Heart right ventricle (tissue), 16 donors: ENCODE measurements at regions not wholly inside any gene's neighbourhood (a gene's known extent, or its start where the extent isn't known, plus 50 kb on each side); places are given as distances from the start of the nearest gene placed in this dataset.

ENCODE experiments used
- ATAC-seq, 8 donors: fragments of 200-7000 bp; cut with Tn5 transposase; one replicate each; pipeline ENCODE4 v1.9.1; 2020; ENCODE audit warnings: mild to moderate bottlenecking in 8 of 8, moderate library complexity in 8 of 8, moderate number of reproducible peaks in 1 of 8
- DNase-seq, 2 donors: peaks; one replicate each; pipeline ENCODE4 v3.0.0-alpha.2; 2020
- H3K27ac ChIP-seq, 10 donors: fragments of 200-600 bp; sonication (generic) in 2 of 10; one replicate each; pipeline versions ENCODE4 v1.5.0 to v1.8.0; 2020 to 2022; ENCODE audit warnings: mild to moderate bottlenecking in 3 of 10
- H3K27me3 ChIP-seq, 7 donors: fragments of 200-600 bp; one replicate each; pipeline ENCODE4 v1.8.0; 2021 to 2022; ENCODE audit warnings: mild to moderate bottlenecking in 2 of 7
- H3K36me3 ChIP-seq, 9 donors: fragments of 200-600 bp; sonication (generic) in 1 of 9; one replicate each; pipeline versions ENCODE4 v1.5.0 to v1.8.0; 2020 to 2022; ENCODE audit warnings: mild to moderate bottlenecking in 2 of 9
- H3K4me1 ChIP-seq, 9 donors: fragments of 200-600 bp; sonication (generic) in 1 of 9; one replicate each; pipeline versions ENCODE4 v1.5.0 to v1.8.0; 2020 to 2022; ENCODE audit warnings: mild to moderate bottlenecking in 4 of 9
- H3K4me3 ChIP-seq, 10 donors: fragments of 200-600 bp; sonication (generic) in 2 of 10; one replicate each; pipeline versions ENCODE4 v1.5.0 to v1.8.0; 2020 to 2022; ENCODE audit warnings: mild to moderate bottlenecking in 7 of 10, moderate library complexity in 2 of 10
- H3K9me3 ChIP-seq, 11 donors: fragments of 200-600 bp in 10 of 11; sonication (generic) in 2 of 11; one replicate each; pipeline versions ENCODE4 v1.5.0 to v1.8.0; 2013 to 2022; ENCODE audit warnings: mild to moderate bottlenecking in 2 of 11, control low read depth in 1 of 11, moderate library complexity in 1 of 11
- WGBS, 2 donors: extraction: QIAGEN DNeasy Blood & Tissue Kit; methylation state at CpG; one replicate each; pipeline ENCODE4 v1.1.7; 2013; ENCODE audit warnings: inconsistent platforms in 1 of 2; 5-methylcytosine and 5-hydroxymethylcytosine counted together
- intact Hi-C, 10 donors: fragments of 100-400 bp; cut with DNase I; formaldehyde crosslinking; loops; one replicate each; pipeline versions ENCODE4 v1.11.1 to v1.14.2; 2022
- TF ChIP-seq, protein P1 (sequence below), 9 donors: fragments of 200-600 bp; sonication (generic) in 2 of 9; IDR thresholded peaks; one replicate each; pipeline versions ENCODE4 v1.5.0 to v1.8.0; 2021 to 2022; ENCODE audit warnings: antibody characterized with exemption in 9 of 9, mild to moderate bottlenecking in 5 of 9, moderate library complexity in 1 of 9
- donor health status: Arrhythmogenic right ventricular cardiomyopathy.
- donor health status: ischemic (EF 13 %, LVEDD 7.1; RV severe dilation, severe dysfunction).
- donor health status: healthy with polysubstance abuse.
- donor health status: DM: no; HTN: yes; CAD: no.
- donor health status: DM: no; HTN: no; CAD: no.
- donor health status: ischemic (EF 25% LVEDD 6.9; RV normal size, moderate dysfunction).
- donor health status: ischemic (EF 25% LVEDD 5.7; RV mildly dilated, moderate dysfunction).
- donor health status: healthy.
- donor health status: DM: yes; HTN: yes; CAD: no.
- donor health status: Ischemic cardiomyopathy.
- donor health status: ischemic (EF 35%, LVEDD 5.7; RV mildly dilated, moderate dysfunction).
- donor health status: nonischemic (EF 11% LVEDD 7.7; RV severe dilation, severe dysfunction).
- donor health status: DM: yes; HTN: yes; CAD: no.
- donor health status: PGD.
- donor health status: ischemic (EF 29% LVEDD 5.4; RV normal size, mild dysfunction).
- donor health status: nonischemic (EF 23%, LVEDD 6.1; RV moderate dilation, normal function).

- no peaks in the 10 kb centered on the region for H3K9me3 ChIP-seq
- ATAC-seq (peak in 2 of 8 donors; percentile 30 to 82), DNase-seq (no peak)
- H3K27ac ChIP-seq = no peak overlapping the region
- H3K36me3 ChIP-seq = no peaks in the 10 kb centered on the region
- no peaks in the 10 kb centered on the region for H3K27me3 ChIP-seq
- no peak overlapping the region for H3K4me3 ChIP-seq
- 27 to 41% methylated on average over 3 of the region's 3 CpGs for WGBS, 2 donors
- TF ChIP-seq, protein P1, sequence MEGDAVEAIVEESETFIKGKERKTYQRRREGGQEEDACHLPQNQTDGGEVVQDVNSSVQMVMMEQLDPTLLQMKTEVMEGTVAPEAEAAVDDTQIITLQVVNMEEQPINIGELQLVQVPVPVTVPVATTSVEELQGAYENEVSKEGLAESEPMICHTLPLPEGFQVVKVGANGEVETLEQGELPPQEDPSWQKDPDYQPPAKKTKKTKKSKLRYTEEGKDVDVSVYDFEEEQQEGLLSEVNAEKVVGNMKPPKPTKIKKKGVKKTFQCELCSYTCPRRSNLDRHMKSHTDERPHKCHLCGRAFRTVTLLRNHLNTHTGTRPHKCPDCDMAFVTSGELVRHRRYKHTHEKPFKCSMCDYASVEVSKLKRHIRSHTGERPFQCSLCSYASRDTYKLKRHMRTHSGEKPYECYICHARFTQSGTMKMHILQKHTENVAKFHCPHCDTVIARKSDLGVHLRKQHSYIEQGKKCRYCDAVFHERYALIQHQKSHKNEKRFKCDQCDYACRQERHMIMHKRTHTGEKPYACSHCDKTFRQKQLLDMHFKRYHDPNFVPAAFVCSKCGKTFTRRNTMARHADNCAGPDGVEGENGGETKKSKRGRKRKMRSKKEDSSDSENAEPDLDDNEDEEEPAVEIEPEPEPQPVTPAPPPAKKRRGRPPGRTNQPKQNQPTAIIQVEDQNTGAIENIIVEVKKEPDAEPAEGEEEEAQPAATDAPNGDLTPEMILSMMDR (IDR thresholded peaks at IDR 0.05) = no peak
- peaks cover 0 to 18% (median 3%) of the 10 kb centered on the region in 9 donors for H3K4me1 ChIP-seq
- intact Hi-C loops = no loop called here
Measured at GRCh38 chr1:192747943-192748342, 60.9 kb upstream of the RGS2 start.

DNA sequence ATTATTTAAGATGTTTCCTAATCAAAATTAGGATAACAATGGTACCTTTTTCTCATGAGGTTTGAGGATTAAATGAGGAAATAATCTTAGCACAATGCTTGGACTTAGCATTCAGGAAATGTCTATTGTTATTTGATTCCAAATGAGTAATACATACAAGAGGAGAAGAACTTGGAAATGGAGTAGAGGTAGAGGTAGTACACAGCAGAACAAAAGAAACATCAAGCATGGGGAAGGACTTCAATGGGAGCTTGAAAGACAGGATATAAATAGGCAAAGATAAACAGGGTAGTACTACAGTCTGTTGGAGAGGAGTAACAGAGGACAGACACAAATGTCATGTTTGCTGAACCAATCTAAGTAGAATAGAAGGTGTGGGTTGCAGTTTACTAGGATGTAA, 59.5 kb upstream of the RGS2 start:
- H3K36me3 ChIP-seq = no peaks in the 10 kb centered on the region
- H3K4me3 ChIP-seq = no peak overlapping the region
- intact Hi-C loops = no loop called here
- no peak for DNase-seq
- TF ChIP-seq, protein P1 (IDR thresholded peaks at IDR 0.05) = no peak
- peaks cover 0 to 18% (median 3%) of the 10 kb centered on the region in 9 donors for H3K4me1 ChIP-seq
- no peaks in the 10 kb centered on the region for H3K9me3 ChIP-seq
- H3K27ac ChIP-seq = peak overlapping the region in 3 of 10 donors; percentile 5 to 61 (median 22)
- no peaks in the 10 kb centered on the region for H3K27me3 ChIP-seq
- peak; percentile 43 to 90 (median 81) for ATAC-seq

- TF ChIP-seq, protein P1 (IDR thresholded peaks at IDR 0.05) = no peak
- H3K27ac ChIP-seq = no peak overlapping the region
- no peak for ATAC-seq
- H3K4me3 ChIP-seq = no peak overlapping the region
- no peak for DNase-seq
- intact Hi-C loops = no loop called here
- peaks cover 0 to 18% (median 3%) of the 10 kb centered on the region in 9 donors for H3K4me1 ChIP-seq
- H3K36me3 ChIP-seq = no peaks in the 10 kb centered on the region
- no peaks in the 10 kb centered on the region for H3K27me3 ChIP-seq
- no peaks in the 10 kb centered on the region for H3K9me3 ChIP-seq
- 94 to 97% methylated on average over 12 of the region's 12 CpGs for WGBS, 2 donors
Measured at GRCh38 chr1:192751260-192751659, 57.6 kb upstream of the RGS2 start.

DNA sequence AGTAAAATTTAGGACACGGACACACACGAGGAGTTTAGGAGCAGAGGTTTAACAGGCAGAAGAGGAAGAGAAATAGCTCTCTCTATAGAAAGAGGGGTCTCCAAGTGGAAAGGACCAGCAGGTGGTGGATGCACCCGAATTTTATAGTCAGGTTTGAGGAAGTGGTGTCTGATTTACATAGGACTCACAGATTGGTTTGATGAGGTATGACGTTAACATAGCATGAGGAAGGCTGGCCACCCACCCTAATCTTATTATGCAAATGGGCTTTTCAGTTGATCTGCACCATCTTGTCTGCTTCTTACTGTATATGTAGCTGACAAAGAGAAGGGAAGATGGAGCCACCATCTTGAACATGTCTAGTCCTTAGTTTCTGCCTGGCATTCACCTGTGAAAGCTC, 52.5 kb upstream of the RGS2 start:
- Histone ChIP-seq H3K4me1 (no peaks in the 10 kb centered on the region), H3K36me3 (no peaks in the 10 kb centered on the region), H3K4me3 (no peak overlapping the region), H3K27me3 (no peaks in the 10 kb centered on the region), H3K27ac (no peak overlapping the region), H3K9me3 (peaks cover 0 to 4% (median 0%) of the 10 kb centered on the region in 11 donors)
- DNase-seq = no peak
- TF ChIP-seq, protein P1 (IDR thresholded peaks at IDR 0.05) = no peak
- intact Hi-C loops = no loop called here
- WGBS, 2 donors = 74 to 83% methylated on average over 4 of the region's 4 CpGs
- no peak for ATAC-seq
